Neural cell (in vitro differentiated cells): ENCODE measurements at regions not wholly inside any gene's neighbourhood (a gene's known extent, or its start where the extent isn't known, plus 50 kb on each side); places are given as distances from the start of the nearest gene placed in this dataset.

Source experiments
- H2AFZ ChIP-seq: fragments of 200-600, 300-800 bp; sonication (generic), shearing (Covaris generic); 2 replicates; pipeline ENCODE4 v1.6.0; 2014; ENCODE audit warnings: low read depth, mild to moderate bottlenecking, antibody characterized with exemption, low read length, moderate library complexity
- H3F3A ChIP-seq: fragments of 200-600 bp; shearing (Covaris generic); 2 replicates; pipeline ENCODE4 v1.6.1; 2016; ENCODE audit warnings: mild to moderate bottlenecking, moderate library complexity, mixed read lengths, antibody characterized with exemption, low read length; ENCODE audit not compliant: insufficient read depth, poor library complexity, severe bottlenecking
- H3K27ac ChIP-seq: fragments of 200-600, 300-800 bp; sonication (generic), shearing (Covaris generic); 2 replicates; pipeline ENCODE4 v1.5.1; 2014; ENCODE audit warnings: mild to moderate bottlenecking, low read length, moderate library complexity
- H3K27me3 ChIP-seq: fragments of 300-800, 200-600 bp; sonication (generic), shearing (Covaris generic); 2 replicates; pipeline ENCODE4 v1.6.0; 2014; ENCODE audit warnings: mild to moderate bottlenecking, low read depth, low read length, moderate library complexity; ENCODE audit not compliant: insufficient read depth
- H3K36me3 ChIP-seq: fragments of 300-800, 200-600 bp; sonication (generic), shearing (Covaris generic); 2 replicates; pipeline ENCODE4 v1.5.1; 2014; ENCODE audit warnings: mild to moderate bottlenecking, antibody characterized with exemption, low read length, moderate library complexity; ENCODE audit not compliant: insufficient read depth
- H3K4me2 ChIP-seq: fragments of 300-800, 200-600 bp; sonication (generic), shearing (Covaris generic); 2 replicates; pipeline ENCODE4 v1.6.0; 2014; ENCODE audit warnings: mild to moderate bottlenecking, low read length
- H3K4me3 ChIP-seq: fragments of 300-800, 200-600 bp; sonication (generic), shearing (Covaris generic); 2 replicates; pipeline ENCODE4 v1.5.1; 2014; ENCODE audit warnings: mild to moderate bottlenecking, low read length, moderate library complexity
- H3K79me2 ChIP-seq: fragments of 200-600 bp; shearing (Covaris generic); replicated peaks from 2 replicates; pipeline ENCODE4 v1.6.0; 2014; ENCODE audit warnings: mild to moderate bottlenecking, low read length, moderate library complexity; ENCODE audit not compliant: insufficient read depth
- H3K9ac ChIP-seq: fragments of 300-800, 200-600 bp; sonication (generic), shearing (Covaris generic); 2 replicates; pipeline ENCODE4 v1.6.1; 2016; ENCODE audit warnings: mild to moderate bottlenecking, low read length, mixed read lengths
- H3K9me2 ChIP-seq: fragments of 200-600 bp; shearing (Covaris generic); 2 replicates; pipeline ENCODE4 v1.6.1; 2016; ENCODE audit warnings: mild to moderate bottlenecking, low read length, mixed read lengths; ENCODE audit not compliant: insufficient read depth
- H3K9me3 ChIP-seq: fragments of 200-600, 300-800 bp; sonication (generic), shearing (Covaris generic); 2 replicates; pipeline ENCODE4 v1.6.1; 2016; ENCODE audit warnings: mild to moderate bottlenecking, mixed run types, low read length, moderate library complexity, mixed read lengths
- H4K20me1 ChIP-seq: fragments of 200-600 bp; shearing (Covaris generic); 2 replicates; pipeline ENCODE4 v1.6.1; 2016; ENCODE audit warnings: mild to moderate bottlenecking, mixed run types; ENCODE audit not compliant: insufficient read depth
- EP300 ChIP-seq: fragments of 450-650 bp; conservative IDR thresholded peaks from 2 replicates; pipeline ENCODE4 v1.6.1; 2014; ENCODE audit warnings: antibody characterized with exemption, mild to moderate bottlenecking, moderate library complexity; ENCODE audit not compliant: poor library complexity, severe bottlenecking
- EZH2 ChIP-seq: fragments of 200-600, 300-800 bp; shearing (Covaris generic), sonication (generic); IDR thresholded peaks from 2 replicates; pipeline ENCODE4 v1.6.1; 2014; ENCODE audit warnings: antibody characterized with exemption, low read length, borderline replicate concordance, mild to moderate bottlenecking; ENCODE audit not compliant: insufficient read depth, poor library complexity, severe bottlenecking
- MXI1 ChIP-seq: fragments of 450-650 bp; conservative IDR thresholded peaks from 2 replicates; pipeline ENCODE4 v1.6.1; 2014; ENCODE audit warnings: antibody characterized with exemption, mild to moderate bottlenecking; ENCODE audit not compliant: poor library complexity, severe bottlenecking
- POLR2AphosphoS5 ChIP-seq: IDR thresholded peaks from 2 replicates; pipeline ENCODE4 v1.6.1; 2012
- RAD21 ChIP-seq: fragments of 450-650 bp; conservative IDR thresholded peaks from 2 replicates; pipeline ENCODE4 v1.6.1; 2014; ENCODE audit warnings: antibody characterized with exemption, mild to moderate bottlenecking, moderate library complexity
- SMC3 ChIP-seq: fragments of 450-650 bp; conservative IDR thresholded peaks from 2 replicates; pipeline ENCODE4 v1.6.1; 2014; ENCODE audit warnings: antibody characterized with exemption, mild to moderate bottlenecking, moderate library complexity; ENCODE audit not compliant: poor library complexity
- TAF1 ChIP-seq: IDR thresholded peaks from 2 replicates; pipeline ENCODE4 v1.6.1; 2012; ENCODE audit warnings: low read depth
- TF ChIP-seq, protein P1 (sequence below): fragments of 450-650 bp; IDR thresholded peaks from 2 replicates; pipeline ENCODE4 v1.5.1; 2014; ENCODE audit warnings: antibody characterized with exemption, mild to moderate bottlenecking, moderate library complexity; ENCODE audit not compliant: poor library complexity, severe bottlenecking
- TF ChIP-seq, protein P2 (sequence below): IDR thresholded peaks from 2 replicates; pipeline ENCODE4 v1.6.1; 2012; ENCODE audit warnings: borderline replicate concordance

DNA sequence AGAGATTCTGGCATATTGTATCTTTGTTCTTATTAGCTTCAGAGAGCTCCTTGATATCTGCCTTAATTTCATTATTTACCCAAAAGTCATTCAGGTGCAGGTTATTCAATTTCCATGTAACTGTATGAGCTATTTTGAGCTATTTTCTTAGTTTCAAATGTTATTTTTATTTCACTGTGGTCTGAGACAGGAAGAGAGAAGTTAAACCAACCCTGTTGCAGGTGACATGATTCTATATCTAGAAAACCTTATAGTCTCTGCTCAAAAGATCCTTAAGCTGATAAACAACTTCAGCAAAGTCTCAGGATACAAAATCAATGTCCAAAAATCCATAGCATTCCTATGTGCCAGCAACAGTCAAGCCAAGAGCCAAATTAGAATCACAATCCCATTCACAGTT lies 1644.0 kb upstream of the B3GALT2 start:
- no peaks in the 10 kb centered on the region for H4K20me1 ChIP-seq
- H3K27me3 ChIP-seq, result no peaks in the 10 kb centered on the region
- no peaks in the 10 kb centered on the region for H3K36me3 ChIP-seq
- no peaks in the 10 kb centered on the region for H3F3A ChIP-seq
- H3K79me2 ChIP-seq, result no peaks in the 10 kb centered on the region
- no peak overlapping the region for H2AFZ ChIP-seq
- H3K27ac ChIP-seq, result no peak overlapping the region
- no peak overlapping the region for H3K4me3 ChIP-seq
- no peaks in the 10 kb centered on the region for H3K9me2 ChIP-seq
- TF ChIP-seq TAF1, result no peak
- no peak for TF ChIP-seq EZH2
- TF ChIP-seq MXI1, result no peak
- TF ChIP-seq, protein P1, sequence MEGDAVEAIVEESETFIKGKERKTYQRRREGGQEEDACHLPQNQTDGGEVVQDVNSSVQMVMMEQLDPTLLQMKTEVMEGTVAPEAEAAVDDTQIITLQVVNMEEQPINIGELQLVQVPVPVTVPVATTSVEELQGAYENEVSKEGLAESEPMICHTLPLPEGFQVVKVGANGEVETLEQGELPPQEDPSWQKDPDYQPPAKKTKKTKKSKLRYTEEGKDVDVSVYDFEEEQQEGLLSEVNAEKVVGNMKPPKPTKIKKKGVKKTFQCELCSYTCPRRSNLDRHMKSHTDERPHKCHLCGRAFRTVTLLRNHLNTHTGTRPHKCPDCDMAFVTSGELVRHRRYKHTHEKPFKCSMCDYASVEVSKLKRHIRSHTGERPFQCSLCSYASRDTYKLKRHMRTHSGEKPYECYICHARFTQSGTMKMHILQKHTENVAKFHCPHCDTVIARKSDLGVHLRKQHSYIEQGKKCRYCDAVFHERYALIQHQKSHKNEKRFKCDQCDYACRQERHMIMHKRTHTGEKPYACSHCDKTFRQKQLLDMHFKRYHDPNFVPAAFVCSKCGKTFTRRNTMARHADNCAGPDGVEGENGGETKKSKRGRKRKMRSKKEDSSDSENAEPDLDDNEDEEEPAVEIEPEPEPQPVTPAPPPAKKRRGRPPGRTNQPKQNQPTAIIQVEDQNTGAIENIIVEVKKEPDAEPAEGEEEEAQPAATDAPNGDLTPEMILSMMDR, result no peak
- TF ChIP-seq, protein P2, sequence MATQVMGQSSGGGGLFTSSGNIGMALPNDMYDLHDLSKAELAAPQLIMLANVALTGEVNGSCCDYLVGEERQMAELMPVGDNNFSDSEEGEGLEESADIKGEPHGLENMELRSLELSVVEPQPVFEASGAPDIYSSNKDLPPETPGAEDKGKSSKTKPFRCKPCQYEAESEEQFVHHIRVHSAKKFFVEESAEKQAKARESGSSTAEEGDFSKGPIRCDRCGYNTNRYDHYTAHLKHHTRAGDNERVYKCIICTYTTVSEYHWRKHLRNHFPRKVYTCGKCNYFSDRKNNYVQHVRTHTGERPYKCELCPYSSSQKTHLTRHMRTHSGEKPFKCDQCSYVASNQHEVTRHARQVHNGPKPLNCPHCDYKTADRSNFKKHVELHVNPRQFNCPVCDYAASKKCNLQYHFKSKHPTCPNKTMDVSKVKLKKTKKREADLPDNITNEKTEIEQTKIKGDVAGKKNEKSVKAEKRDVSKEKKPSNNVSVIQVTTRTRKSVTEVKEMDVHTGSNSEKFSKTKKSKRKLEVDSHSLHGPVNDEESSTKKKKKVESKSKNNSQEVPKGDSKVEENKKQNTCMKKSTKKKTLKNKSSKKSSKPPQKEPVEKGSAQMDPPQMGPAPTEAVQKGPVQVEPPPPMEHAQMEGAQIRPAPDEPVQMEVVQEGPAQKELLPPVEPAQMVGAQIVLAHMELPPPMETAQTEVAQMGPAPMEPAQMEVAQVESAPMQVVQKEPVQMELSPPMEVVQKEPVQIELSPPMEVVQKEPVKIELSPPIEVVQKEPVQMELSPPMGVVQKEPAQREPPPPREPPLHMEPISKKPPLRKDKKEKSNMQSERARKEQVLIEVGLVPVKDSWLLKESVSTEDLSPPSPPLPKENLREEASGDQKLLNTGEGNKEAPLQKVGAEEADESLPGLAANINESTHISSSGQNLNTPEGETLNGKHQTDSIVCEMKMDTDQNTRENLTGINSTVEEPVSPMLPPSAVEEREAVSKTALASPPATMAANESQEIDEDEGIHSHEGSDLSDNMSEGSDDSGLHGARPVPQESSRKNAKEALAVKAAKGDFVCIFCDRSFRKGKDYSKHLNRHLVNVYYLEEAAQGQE, result no peak
- TF ChIP-seq EP300, result no peak
- no peak for TF ChIP-seq POLR2AphosphoS5
- TF ChIP-seq SMC3, result no peak
- TF ChIP-seq RAD21, result no peak
- H3K9ac ChIP-seq, result no peak overlapping the region
- H3K4me2 ChIP-seq, result no peak overlapping the region
- no peaks in the 10 kb centered on the region for H3K9me3 ChIP-seq

DNA sequence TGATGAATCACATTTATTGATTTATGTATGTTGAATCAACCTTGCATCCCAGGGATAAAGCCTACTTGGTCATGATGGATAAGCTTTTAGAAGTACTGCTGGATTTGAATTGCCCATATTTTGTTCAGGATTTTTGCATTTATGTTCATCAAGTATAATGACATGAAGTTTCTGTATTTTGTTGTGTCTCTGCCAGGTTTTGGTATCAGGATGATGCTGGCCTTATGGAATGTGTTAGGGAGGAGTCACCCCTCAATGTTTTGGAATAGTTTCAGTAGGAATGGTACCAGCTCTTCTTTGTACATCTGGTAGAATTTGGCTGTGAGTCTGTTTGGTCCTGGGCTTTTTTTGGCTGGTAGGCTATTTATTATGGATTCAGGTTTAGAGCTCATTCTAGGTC lies 1643.1 kb upstream of the B3GALT2 start:
- Histone ChIP-seq H3K4me3 (no peak overlapping the region), H3K27me3 (no peaks in the 10 kb centered on the region), H3K27ac (no peak overlapping the region), H3K4me2 (no peak overlapping the region), H3K36me3 (no peaks in the 10 kb centered on the region), H3F3A (no peaks in the 10 kb centered on the region), H3K9me3 (no peaks in the 10 kb centered on the region), H3K79me2 (no peaks in the 10 kb centered on the region), H2AFZ (no peak overlapping the region), H3K9ac (no peak overlapping the region), H3K9me2 (no peaks in the 10 kb centered on the region), H4K20me1 (no peaks in the 10 kb centered on the region)
- no peak for TF ChIP-seq EP300
- TF ChIP-seq POLR2AphosphoS5, result no peak
- TF ChIP-seq, protein P2, result no peak
- no peak for TF ChIP-seq RAD21
- no peak for TF ChIP-seq EZH2
- no peak for TF ChIP-seq MXI1
- TF ChIP-seq, protein P1, result no peak
- TF ChIP-seq SMC3, result no peak
- TF ChIP-seq TAF1, result no peak
